22Rv1 (cell line): ENCODE measurements at regions not wholly inside any gene's neighbourhood (a gene's known extent, or its start where the extent isn't known, plus 50 kb on each side); places are given as distances from the start of the nearest gene placed in this dataset.

Experiments
- ZFX ChIP-seq: fragments of 450-650 bp; IDR thresholded peaks from 2 replicates; pipeline ENCODE4 v1.6.1; 2017; ENCODE audit warnings: antibody characterized with exemption, borderline replicate concordance
- TF ChIP-seq, protein P1 (sequence below): fragments of 450-650 bp; IDR thresholded peaks from 2 replicates; pipeline ENCODE4 v1.5.1; 2017; ENCODE audit warnings: mild to moderate bottlenecking

DNA sequence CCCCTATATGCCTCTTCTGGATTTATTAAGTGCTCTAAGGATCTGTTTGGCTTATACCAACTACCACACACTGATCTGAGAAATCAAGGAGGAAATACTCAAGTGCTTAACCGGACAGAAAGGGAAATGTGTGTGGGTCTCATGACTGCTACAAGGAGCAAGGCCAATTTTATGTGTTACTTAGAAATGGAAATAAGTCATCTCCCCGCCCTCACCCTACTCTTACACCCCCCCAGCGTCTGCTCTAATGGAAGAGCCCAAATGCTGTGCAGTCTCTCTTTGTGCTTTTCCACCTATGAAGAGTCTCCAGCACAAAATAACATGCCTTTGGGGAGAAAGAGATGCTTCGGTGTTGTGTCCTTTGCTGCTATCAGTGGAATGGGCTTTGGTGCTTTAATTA is 428.8 kb upstream of the ARID1B start:
- TF ChIP-seq, protein P1, sequence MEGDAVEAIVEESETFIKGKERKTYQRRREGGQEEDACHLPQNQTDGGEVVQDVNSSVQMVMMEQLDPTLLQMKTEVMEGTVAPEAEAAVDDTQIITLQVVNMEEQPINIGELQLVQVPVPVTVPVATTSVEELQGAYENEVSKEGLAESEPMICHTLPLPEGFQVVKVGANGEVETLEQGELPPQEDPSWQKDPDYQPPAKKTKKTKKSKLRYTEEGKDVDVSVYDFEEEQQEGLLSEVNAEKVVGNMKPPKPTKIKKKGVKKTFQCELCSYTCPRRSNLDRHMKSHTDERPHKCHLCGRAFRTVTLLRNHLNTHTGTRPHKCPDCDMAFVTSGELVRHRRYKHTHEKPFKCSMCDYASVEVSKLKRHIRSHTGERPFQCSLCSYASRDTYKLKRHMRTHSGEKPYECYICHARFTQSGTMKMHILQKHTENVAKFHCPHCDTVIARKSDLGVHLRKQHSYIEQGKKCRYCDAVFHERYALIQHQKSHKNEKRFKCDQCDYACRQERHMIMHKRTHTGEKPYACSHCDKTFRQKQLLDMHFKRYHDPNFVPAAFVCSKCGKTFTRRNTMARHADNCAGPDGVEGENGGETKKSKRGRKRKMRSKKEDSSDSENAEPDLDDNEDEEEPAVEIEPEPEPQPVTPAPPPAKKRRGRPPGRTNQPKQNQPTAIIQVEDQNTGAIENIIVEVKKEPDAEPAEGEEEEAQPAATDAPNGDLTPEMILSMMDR: no peak
- no peak for TF ChIP-seq ZFX
